CD4-positive, CD25-positive, alpha-beta regulatory T cell (primary cell): ENCODE measurements at regions not wholly inside any gene's neighbourhood (a gene's known extent, or its start where the extent isn't known, plus 50 kb on each side); places are given as distances from the start of the nearest gene placed in this dataset.

Experiments used
- ATAC-seq, 2 donors: fragments of 150-1000 bp; cut with Tn5 transposase; one replicate each; pipeline ENCODE4 v1.10.0; 2021; ENCODE audit warnings: low read depth in 2 of 2, moderate number of reproducible peaks in 2 of 2, moderate library complexity in 1 of 2
- DNase-seq, 3 donors: peaks; one replicate each; pipeline versions ENCODE4 v3.0.0 to v3.0.0-alpha.2; 2012 to 2022; ENCODE audit warnings: mixed read lengths in 1 of 3
- H3K27ac ChIP-seq: one replicate; pipeline ENCODE4 v1.7.0; 2013; ENCODE audit warnings: mild to moderate bottlenecking, low read length; ENCODE audit not compliant: insufficient read depth, poor library complexity, severe bottlenecking
- H3K27me3 ChIP-seq: one replicate; pipeline ENCODE4 v1.7.0; 2013; ENCODE audit warnings: low read length; ENCODE audit not compliant: control insufficient read depth, insufficient read depth
- H3K36me3 ChIP-seq: one replicate; pipeline ENCODE4 v1.7.0; 2013; ENCODE audit warnings: mild to moderate bottlenecking, low read length, moderate library complexity; ENCODE audit not compliant: control insufficient read depth, insufficient read depth
- H3K4me1 ChIP-seq: 2 replicates; pipeline ENCODE4 v1.7.0; 2013; ENCODE audit warnings: mild to moderate bottlenecking, low read length; ENCODE audit not compliant: insufficient read depth, control insufficient read depth, poor library complexity, severe bottlenecking
- H3K4me3 ChIP-seq: one replicate; pipeline ENCODE4 v1.7.0; 2013; ENCODE audit warnings: low read depth, mild to moderate bottlenecking, low read length, moderate library complexity
- H3K9me3 ChIP-seq, 2 experiments: 1 replicate in 1 of 2; 2 replicates in 1 of 2; pipeline ENCODE4 v1.7.0; 2013; ENCODE audit warnings: low read length in 2 of 2, mild to moderate bottlenecking in 1 of 2, moderate library complexity in 1 of 2; ENCODE audit not compliant: control insufficient read depth in 2 of 2
- H3K27ac Mint-ChIP-seq, 3 donors: one replicate each; pipeline ENCODE4 v1.8.0; 2020 to 2022; ENCODE audit warnings: mild to moderate bottlenecking in 3 of 3, mixed read lengths in 3 of 3, moderate library complexity in 2 of 3
- H3K27me3 Mint-ChIP-seq: one replicate; pipeline ENCODE4 v1.8.0; 2022; ENCODE audit warnings: mild to moderate bottlenecking, mixed read lengths
- H3K36me3 Mint-ChIP-seq: one replicate; pipeline ENCODE4 v1.8.0; 2020; ENCODE audit warnings: mixed read lengths
- H3K4me1 Mint-ChIP-seq, 4 donors: one replicate each; pipeline ENCODE4 v1.8.0; 2020 to 2022; ENCODE audit warnings: mixed read lengths in 4 of 4, mild to moderate bottlenecking in 1 of 4
- H3K4me3 Mint-ChIP-seq, 4 donors: one replicate each; pipeline ENCODE4 v1.8.0; 2020 to 2022; ENCODE audit warnings: mild to moderate bottlenecking in 4 of 4, mixed read lengths in 4 of 4, moderate library complexity in 3 of 4
- H3K9me3 Mint-ChIP-seq, 7 donors: one replicate each; pipeline ENCODE4 v1.8.0; 2020 to 2022; ENCODE audit warnings: mixed read lengths in 7 of 7, mild to moderate bottlenecking in 3 of 7, moderate library complexity in 2 of 7

- Histone ChIP-seq H3K4me1 (no peaks in the 10 kb centered on the region), H3K27me3 (peaks cover 2% of the 10 kb centered on the region), H3K4me3 (no peak overlapping the region), H3K36me3 (no peaks in the 10 kb centered on the region), H3K27ac (no peak overlapping the region), H3K9me3 (no peaks in the 10 kb centered on the region)
- H3K9me3 Mint-ChIP-seq, result peaks cover 0 to 2% (median 0%) of the 10 kb centered on the region in 7 donors
- H3K36me3 Mint-ChIP-seq, result no peaks in the 10 kb centered on the region
- H3K27me3 Mint-ChIP-seq, result peaks cover 22% of the 10 kb centered on the region
- DNase-seq, result no peak
- no peak overlapping the region for H3K27ac Mint-ChIP-seq
- no peaks in the 10 kb centered on the region for H3K4me1 Mint-ChIP-seq
- no peak for ATAC-seq
- H3K4me3 Mint-ChIP-seq, result no peak overlapping the region
Measured at GRCh38 chr1:199657449-199657848, 370.1 kb upstream of the NR5A2 start.

GRCh38 chr1:199660071-199660470 lies 367.4 kb upstream of the NR5A2 start:
- no peak overlapping the region for H3K4me3 ChIP-seq
- H3K4me1 Mint-ChIP-seq, result no peaks in the 10 kb centered on the region
- no peaks in the 10 kb centered on the region for H3K36me3 Mint-ChIP-seq
- no peaks in the 10 kb centered on the region for H3K9me3 ChIP-seq
- no peak for ATAC-seq
- H3K27ac Mint-ChIP-seq, result no peak overlapping the region
- no peak overlapping the region for H3K4me3 Mint-ChIP-seq
- peaks cover 2% of the 10 kb centered on the region for H3K27me3 ChIP-seq
- DNase-seq, result no peak
- no peak overlapping the region for H3K27ac ChIP-seq
- H3K9me3 Mint-ChIP-seq, result peaks cover 0 to 3% (median 0%) of the 10 kb centered on the region in 7 donors
- H3K36me3 ChIP-seq, result no peaks in the 10 kb centered on the region
- no peaks in the 10 kb centered on the region for H3K4me1 ChIP-seq
- peaks cover 26% of the 10 kb centered on the region for H3K27me3 Mint-ChIP-seq

DNA sequence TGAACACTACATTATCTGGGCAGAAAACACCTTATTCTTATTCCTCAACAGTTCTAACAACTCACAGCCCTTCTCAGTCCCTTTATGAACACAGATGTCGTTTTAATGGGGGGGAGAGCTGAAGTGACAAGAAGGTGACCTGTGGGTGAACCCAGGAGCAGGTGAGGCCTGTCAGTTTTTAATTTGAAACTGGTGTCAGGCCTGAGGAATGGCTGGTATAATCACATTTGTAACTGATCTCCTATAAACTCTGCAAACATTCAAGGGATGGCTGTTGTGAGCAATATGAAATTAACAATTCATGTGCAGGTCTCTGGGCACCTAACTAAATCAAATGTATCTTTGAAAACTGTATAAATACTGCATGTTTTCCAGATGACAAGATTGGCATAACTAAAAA lies 362.1 kb upstream of the NR5A2 start:
- Histone ChIP-seq H3K36me3 (no peaks in the 10 kb centered on the region), H3K4me3 (no peak overlapping the region), H3K27ac (no peak overlapping the region), H3K4me1 (no peaks in the 10 kb centered on the region), H3K27me3 (no peaks in the 10 kb centered on the region), H3K9me3 (no peaks in the 10 kb centered on the region)
- DNase-seq, result no peak
- H3K27me3 Mint-ChIP-seq, result peaks cover 7% of the 10 kb centered on the region
- no peak for ATAC-seq
- no peaks in the 10 kb centered on the region for H3K4me1 Mint-ChIP-seq
- H3K9me3 Mint-ChIP-seq, result peaks cover 0 to 2% (median 0%) of the 10 kb centered on the region in 7 donors
- no peaks in the 10 kb centered on the region for H3K36me3 Mint-ChIP-seq
- H3K27ac Mint-ChIP-seq, result no peak overlapping the region
- H3K4me3 Mint-ChIP-seq, result no peak overlapping the region

DNA sequence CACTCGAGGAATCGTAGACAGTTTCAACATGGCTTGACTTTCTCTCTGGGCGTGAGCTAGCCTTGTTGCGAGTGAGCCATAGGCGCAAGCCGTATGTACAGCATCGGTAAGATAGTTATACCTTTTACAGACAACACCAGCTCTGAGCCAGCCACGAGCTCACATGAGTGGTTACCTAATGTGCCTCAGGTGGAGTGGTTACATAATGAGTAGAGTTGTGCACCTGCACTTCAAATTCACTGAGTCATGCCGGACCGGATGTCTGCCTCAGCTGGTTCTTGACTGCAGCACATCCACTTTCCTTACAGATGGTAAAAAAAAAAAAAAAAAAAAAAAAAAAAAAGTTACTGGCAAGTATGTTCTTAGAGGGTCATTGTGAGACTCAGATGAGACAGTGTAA lies 360.4 kb upstream of the NR5A2 start:
- ATAC-seq, result no peak
- peaks cover 4% of the 10 kb centered on the region for H3K27me3 Mint-ChIP-seq
- Histone ChIP-seq H3K36me3 (no peaks in the 10 kb centered on the region), H3K27me3 (peaks cover 4% of the 10 kb centered on the region), H3K4me1 (no peaks in the 10 kb centered on the region), H3K4me3 (no peak overlapping the region), H3K9me3 (no peaks in the 10 kb centered on the region), H3K27ac (no peak overlapping the region)
- H3K36me3 Mint-ChIP-seq, result no peaks in the 10 kb centered on the region
- H3K27ac Mint-ChIP-seq, result no peak overlapping the region
- peaks cover 0 to 2% (median 0%) of the 10 kb centered on the region in 7 donors for H3K9me3 Mint-ChIP-seq
- peak in 1 of 3 donors; percentile 8 for DNase-seq
- no peaks in the 10 kb centered on the region for H3K4me1 Mint-ChIP-seq
- H3K4me3 Mint-ChIP-seq, result no peak overlapping the region

- Histone ChIP-seq H3K9me3 (no peaks in the 10 kb centered on the region), H3K36me3 (no peaks in the 10 kb centered on the region), H3K4me3 (no peak overlapping the region), H3K27me3 (peaks cover 4% of the 10 kb centered on the region), H3K27ac (no peak overlapping the region), H3K4me1 (no peaks in the 10 kb centered on the region)
- Mint-ChIP-seq H3K9me3 (peaks cover 0 to 2% (median 0%) of the 10 kb centered on the region in 7 donors), H3K4me3 (no peak overlapping the region), H3K27me3 (peaks cover 3% of the 10 kb centered on the region), H3K36me3 (no peaks in the 10 kb centered on the region), H3K27ac (no peak overlapping the region), H3K4me1 (no peaks in the 10 kb centered on the region)
- ATAC-seq, result no peak
- no peak for DNase-seq
Measured at GRCh38 chr1:199669916-199670315, 357.6 kb upstream of the NR5A2 start.

- H3K9me3 Mint-ChIP-seq, result peaks cover 0 to 3% (median 0%) of the 10 kb centered on the region in 7 donors
- H3K4me3 Mint-ChIP-seq, result no peak overlapping the region
- peaks cover 6% of the 10 kb centered on the region for H3K27me3 Mint-ChIP-seq
- peaks cover 5% of the 10 kb centered on the region for H3K27me3 ChIP-seq
- ATAC-seq (no peak), DNase-seq (no peak)
- no peak overlapping the region for H3K27ac ChIP-seq
- H3K36me3 Mint-ChIP-seq, result no peaks in the 10 kb centered on the region
- no peaks in the 10 kb centered on the region for H3K4me1 ChIP-seq
- no peak overlapping the region for H3K27ac Mint-ChIP-seq
- no peaks in the 10 kb centered on the region for H3K4me1 Mint-ChIP-seq
- no peaks in the 10 kb centered on the region for H3K9me3 ChIP-seq
- H3K4me3 ChIP-seq, result no peak overlapping the region
- H3K36me3 ChIP-seq, result no peaks in the 10 kb centered on the region
Measured at GRCh38 chr1:199671684-199672083, 355.8 kb upstream of the NR5A2 start.

- ATAC-seq, result no peak
- no peaks in the 10 kb centered on the region for H3K9me3 ChIP-seq
- Mint-ChIP-seq H3K4me3 (no peak overlapping the region), H3K4me1 (no peaks in the 10 kb centered on the region), H3K36me3 (no peaks in the 10 kb centered on the region), H3K9me3 (peaks cover 0 to 3% (median 0%) of the 10 kb centered on the region in 7 donors), H3K27me3 (peaks cover 13% of the 10 kb centered on the region), H3K27ac (no peak overlapping the region)
- no peaks in the 10 kb centered on the region for H3K4me1 ChIP-seq
- DNase-seq, result no peak
- H3K36me3 ChIP-seq, result no peaks in the 10 kb centered on the region
- H3K27ac ChIP-seq, result no peak overlapping the region
- H3K27me3 ChIP-seq, result peaks cover 5% of the 10 kb centered on the region
- no peak overlapping the region for H3K4me3 ChIP-seq
Measured at GRCh38 chr1:199675937-199676336, 351.6 kb upstream of the NR5A2 start.

- Mint-ChIP-seq H3K27ac (no peak overlapping the region), H3K36me3 (no peaks in the 10 kb centered on the region), H3K9me3 (peaks cover 0 to 1% (median 0%) of the 10 kb centered on the region in 7 donors), H3K4me1 (no peaks in the 10 kb centered on the region), H3K27me3 (peaks cover 13% of the 10 kb centered on the region), H3K4me3 (no peak overlapping the region)
- DNase-seq (no peak), ATAC-seq (no peak)
- Histone ChIP-seq H3K4me1 (no peaks in the 10 kb centered on the region), H3K27ac (no peak overlapping the region), H3K9me3 (no peaks in the 10 kb centered on the region), H3K4me3 (no peak overlapping the region), H3K36me3 (no peaks in the 10 kb centered on the region), H3K27me3 (peaks cover 6% of the 10 kb centered on the region)
Measured at GRCh38 chr1:199678771-199679170, 348.7 kb upstream of the NR5A2 start.
